Fibroblast of lung (primary cell): ENCODE measurements at regions not wholly inside any gene's neighbourhood (a gene's known extent, or its start where the extent isn't known, plus 50 kb on each side); places are given as distances from the start of the nearest gene placed in this dataset.

Source experiments
- DNase-seq, 2 donors: peaks; one replicate each; pipeline versions ENCODE4 v3.0.0 to v3.0.0-alpha.2; 2010; ENCODE audit warnings: low read depth in 2 of 2
- H2AFZ ChIP-seq: 2 replicates; pipeline ENCODE4 v1.5.1; 2012; ENCODE audit warnings: low read length, control low read depth, inconsistent platforms
- H3K27ac ChIP-seq: 2 replicates; pipeline ENCODE4 v1.5.1; 2011; ENCODE audit warnings: low read length, control low read depth; ENCODE audit not compliant: insufficient read depth
- H3K27me3 ChIP-seq: 2 replicates; pipeline ENCODE4 v1.5.1; 2011; ENCODE audit warnings: mild to moderate bottlenecking, low read length; ENCODE audit not compliant: control insufficient read depth, insufficient read depth
- H3K36me3 ChIP-seq: 2 replicates; pipeline ENCODE4 v1.5.1; 2011; ENCODE audit warnings: low read length; ENCODE audit not compliant: control insufficient read depth, insufficient read depth
- H3K4me1 ChIP-seq: 2 replicates; pipeline ENCODE4 v1.5.1; 2011; ENCODE audit warnings: low read length; ENCODE audit not compliant: control insufficient read depth, insufficient read depth; ENCODE audit errors: extremely low read depth
- H3K4me2 ChIP-seq: 2 replicates; pipeline ENCODE4 v1.5.1; 2011; ENCODE audit warnings: low read length, control low read depth; ENCODE audit not compliant: insufficient read depth; ENCODE audit errors: extremely low read depth
- H3K4me3 ChIP-seq, 4 experiments: fragments of 200-600 bp in 1 of 4; sonication (generic) in 1 of 4; replicated peaks in 1 of 4; 2 replicates each; pipeline ENCODE4 v1.5.1; 2011 to 2016; ENCODE audit warnings: low read length in 4 of 4, low read depth in 3 of 4, mild to moderate bottlenecking in 3 of 4, control low read depth in 2 of 4, inconsistent platforms in 1 of 4, mixed read lengths in 1 of 4; ENCODE audit not compliant: insufficient read depth in 1 of 4; ENCODE audit errors: control extremely low read depth in 1 of 4
- H3K79me2 ChIP-seq: 2 replicates; pipeline ENCODE4 v1.5.1; 2012; ENCODE audit warnings: mild to moderate bottlenecking, low read length, inconsistent platforms; ENCODE audit not compliant: control insufficient read depth, insufficient read depth
- H3K9ac ChIP-seq: 2 replicates; pipeline ENCODE4 v1.5.1; 2011; ENCODE audit warnings: mild to moderate bottlenecking, low read length, control low read depth; ENCODE audit not compliant: insufficient read depth
- H3K9me3 ChIP-seq: 2 replicates; pipeline ENCODE4 v1.5.1; 2012; ENCODE audit warnings: low read depth, low read length; ENCODE audit not compliant: control insufficient read depth, insufficient read depth
- H4K20me1 ChIP-seq: 2 replicates; pipeline ENCODE4 v1.5.1; 2011; ENCODE audit warnings: low read length; ENCODE audit not compliant: control insufficient read depth, insufficient read depth; ENCODE audit errors: extremely low read depth
- CTCF ChIP-seq, 2 donors: IDR thresholded peaks in 1 of 2; conservative IDR thresholded peaks in 1 of 2; 1 replicate in 1 of 2; 2 replicates in 1 of 2; pipeline ENCODE4 v1.5.1; 2011 to 2012; ENCODE audit warnings: low read length in 2 of 2, control low read depth in 1 of 2, inconsistent platforms in 1 of 2, low read depth in 1 of 2, mild to moderate bottlenecking in 1 of 2
- EZH2 ChIP-seq: IDR thresholded peaks from 2 replicates; pipeline ENCODE4 v1.5.1; 2012; ENCODE audit warnings: low read length, control low read depth, mild to moderate bottlenecking; ENCODE audit errors: missing control alignments

GRCh38 chr3:178186666-178187065 is 349.6 kb upstream of the KCNMB2 start:
- Histone ChIP-seq H3K4me3 (no peak overlapping the region), H3K4me2 (no peak overlapping the region), H3K4me1 (peaks cover 2% of the 10 kb centered on the region), H4K20me1 (no peaks in the 10 kb centered on the region), H3K36me3 (no peaks in the 10 kb centered on the region), H3K27ac (no peak overlapping the region), H2AFZ (no peak overlapping the region), H3K9ac (no peak overlapping the region), H3K27me3 (no peaks in the 10 kb centered on the region), H3K79me2 (no peaks in the 10 kb centered on the region), H3K9me3 (no peaks in the 10 kb centered on the region)
- no peak for DNase-seq
- no peak for TF ChIP-seq CTCF (conservative IDR thresholded peaks at IDR 0.05 in 1 of 2, IDR thresholded peaks at IDR 0.05 in 1 of 2; ENCODE audit: low read depth in 1 of 2, low read length in 2 of 2)
- TF ChIP-seq EZH2, result no peak

- no peak overlapping the region for H3K9ac ChIP-seq
- TF ChIP-seq CTCF (conservative IDR thresholded peaks at IDR 0.05 in 1 of 2, IDR thresholded peaks at IDR 0.05 in 1 of 2; ENCODE audit: low read depth in 1 of 2, low read length in 2 of 2) (no peak), EZH2 (no peak)
- H3K36me3 ChIP-seq, result no peaks in the 10 kb centered on the region
- no peak overlapping the region for H3K4me2 ChIP-seq
- no peak overlapping the region for H3K4me3 ChIP-seq
- H3K27ac ChIP-seq, result no peak overlapping the region
- H3K27me3 ChIP-seq, result no peaks in the 10 kb centered on the region
- no peaks in the 10 kb centered on the region for H3K9me3 ChIP-seq
- no peaks in the 10 kb centered on the region for H3K79me2 ChIP-seq
- H3K4me1 ChIP-seq, result no peaks in the 10 kb centered on the region
- no peaks in the 10 kb centered on the region for H4K20me1 ChIP-seq
- no peak for DNase-seq
- H2AFZ ChIP-seq, result no peak overlapping the region
These were observed 346.4 kb upstream of the KCNMB2 start for GRCh38 chr3:178189854-178190253.

DNA sequence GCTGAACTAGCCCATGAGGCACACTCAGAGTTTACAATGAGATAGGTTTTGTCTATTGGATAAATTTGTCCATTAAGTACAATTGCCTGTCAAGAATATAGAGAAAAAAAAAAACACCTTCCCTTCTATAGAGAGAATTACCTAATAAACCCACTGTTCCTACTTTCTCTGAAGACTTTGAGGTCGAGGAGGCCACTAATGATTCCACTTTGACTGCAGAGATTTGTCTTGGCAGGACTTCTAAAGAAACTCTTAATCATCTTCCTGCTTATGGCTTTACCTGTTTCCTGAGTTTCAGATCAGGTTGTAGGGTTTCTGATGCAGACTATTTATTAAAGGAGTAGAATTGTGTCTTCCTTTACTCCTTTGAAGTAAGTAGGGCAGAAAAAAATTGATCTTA is 342.4 kb upstream of the KCNMB2 start:
- no peak for DNase-seq
- Histone ChIP-seq H3K4me1 (peaks cover 2% of the 10 kb centered on the region), H3K27me3 (no peaks in the 10 kb centered on the region), H3K79me2 (no peaks in the 10 kb centered on the region), H3K4me2 (no peak overlapping the region), H3K9ac (no peak overlapping the region), H3K4me3 (no peak overlapping the region), H3K9me3 (no peaks in the 10 kb centered on the region), H4K20me1 (no peaks in the 10 kb centered on the region), H3K36me3 (no peaks in the 10 kb centered on the region), H2AFZ (no peak overlapping the region), H3K27ac (no peak overlapping the region)
- TF ChIP-seq CTCF (conservative IDR thresholded peaks at IDR 0.05 in 1 of 2, IDR thresholded peaks at IDR 0.05 in 1 of 2; ENCODE audit: low read depth in 1 of 2, low read length in 2 of 2) (no peak), EZH2 (no peak)
